SK-N-SH (cell line): ENCODE measurements at regions not wholly inside any gene's neighbourhood (a gene's known extent, or its start where the extent isn't known, plus 50 kb on each side); places are given as distances from the start of the nearest gene placed in this dataset.

Experiments used
- EP300 ChIP-seq, 2 experiments: IDR thresholded peaks; 2 replicates each; pipeline versions ENCODE4 v1.4.0 to v1.6.1; 2012; ENCODE audit warnings: borderline replicate concordance in 1 of 2, low read depth in 1 of 2, low read length in 1 of 2
- JUND ChIP-seq: IDR thresholded peaks from 2 replicates; pipeline ENCODE4 v1.4.0; 2012
- TF ChIP-seq, protein P1 (sequence below): fragments of 200-600 bp; sonication (generic); IDR thresholded peaks from 2 replicates; pipeline ENCODE4 v1.6.1; 2017; ENCODE audit warnings: antibody characterized with exemption, mild to moderate bottlenecking, moderate library complexity

DNA sequence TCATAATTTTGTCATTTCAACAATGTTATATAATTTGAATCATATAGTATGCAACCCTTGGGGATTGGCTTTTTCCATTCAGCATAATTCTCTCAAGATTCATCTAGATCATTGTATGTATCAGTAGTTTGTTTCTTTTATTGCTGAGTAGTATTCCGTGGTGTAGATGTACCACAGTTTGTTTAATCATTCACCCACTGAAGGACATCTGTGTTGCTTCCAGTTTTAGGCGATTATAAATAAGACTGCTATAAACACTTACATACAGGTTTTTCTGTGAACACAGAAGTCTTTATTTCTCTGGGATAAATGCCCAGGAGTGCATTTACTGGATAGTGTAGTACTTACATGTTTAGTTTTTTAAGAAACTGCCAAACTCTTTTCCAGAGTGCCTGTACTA is 374.1 kb downstream of the DEPDC1B start:
- TF ChIP-seq JUND = no peak
- TF ChIP-seq, protein P1, sequence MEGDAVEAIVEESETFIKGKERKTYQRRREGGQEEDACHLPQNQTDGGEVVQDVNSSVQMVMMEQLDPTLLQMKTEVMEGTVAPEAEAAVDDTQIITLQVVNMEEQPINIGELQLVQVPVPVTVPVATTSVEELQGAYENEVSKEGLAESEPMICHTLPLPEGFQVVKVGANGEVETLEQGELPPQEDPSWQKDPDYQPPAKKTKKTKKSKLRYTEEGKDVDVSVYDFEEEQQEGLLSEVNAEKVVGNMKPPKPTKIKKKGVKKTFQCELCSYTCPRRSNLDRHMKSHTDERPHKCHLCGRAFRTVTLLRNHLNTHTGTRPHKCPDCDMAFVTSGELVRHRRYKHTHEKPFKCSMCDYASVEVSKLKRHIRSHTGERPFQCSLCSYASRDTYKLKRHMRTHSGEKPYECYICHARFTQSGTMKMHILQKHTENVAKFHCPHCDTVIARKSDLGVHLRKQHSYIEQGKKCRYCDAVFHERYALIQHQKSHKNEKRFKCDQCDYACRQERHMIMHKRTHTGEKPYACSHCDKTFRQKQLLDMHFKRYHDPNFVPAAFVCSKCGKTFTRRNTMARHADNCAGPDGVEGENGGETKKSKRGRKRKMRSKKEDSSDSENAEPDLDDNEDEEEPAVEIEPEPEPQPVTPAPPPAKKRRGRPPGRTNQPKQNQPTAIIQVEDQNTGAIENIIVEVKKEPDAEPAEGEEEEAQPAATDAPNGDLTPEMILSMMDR = no peak
- TF ChIP-seq EP300 (IDR thresholded peaks at IDR 0.05; ENCODE audit: borderline replicate concordance in 1 of 2, low read depth in 1 of 2, low read length in 1 of 2) = no peak
